Esophagus muscularis mucosa (tissue), 4 donors: ENCODE measurements at regions not wholly inside any gene's neighbourhood (a gene's known extent, or its start where the extent isn't known, plus 50 kb on each side); places are given as distances from the start of the nearest gene placed in this dataset.

Source experiments
- DNase-seq: peaks from one replicate; pipeline ENCODE4 v3.0.0-alpha.2; 2017; ENCODE audit errors: extremely low spot score
- H3K27ac ChIP-seq, 4 donors: fragments of 200-600 bp; sonication (generic); replicated peaks in 1 of 4; 1 replicate in 3 of 4; 2 replicates in 1 of 4; pipeline ENCODE4 v1.5.1; 2016 to 2019; ENCODE audit warnings: mild to moderate bottlenecking in 1 of 4
- H3K27me3 ChIP-seq, 4 donors: fragments of 200-600 bp; sonication (generic); one replicate each; pipeline versions ENCODE4 v1.5.1 to v1.6.0; 2016 to 2019
- H3K36me3 ChIP-seq, 4 donors: fragments of 200-600 bp; sonication (generic); one replicate each; pipeline ENCODE4 v1.5.1; 2016 to 2019
- H3K4me1 ChIP-seq, 4 donors: fragments of 200-600 bp; sonication (generic); one replicate each; pipeline ENCODE4 v1.5.1; 2016 to 2019
- H3K4me3 ChIP-seq, 4 donors: fragments of 200-600 bp; sonication (generic); 1 replicate in 2 of 4; 2 replicates in 2 of 4; pipeline ENCODE4 v1.5.1; 2016 to 2019; ENCODE audit warnings: mild to moderate bottlenecking in 4 of 4, moderate library complexity in 1 of 4
- H3K9me3 ChIP-seq, 4 donors: fragments of 200-600 bp; sonication (generic); 1 replicate in 3 of 4; 2 replicates in 1 of 4; pipeline ENCODE4 v1.5.1; 2016 to 2019
- EP300 ChIP-seq: sonication (generic); formaldehyde crosslinking; IDR thresholded peaks from one replicate; pipeline ENCODE4 v1.6.1; 2017; ENCODE audit warnings: antibody characterized with exemption
- POLR2A ChIP-seq: fragments of 450-650 bp; IDR thresholded peaks from one replicate; pipeline ENCODE4 v1.6.1; 2017; ENCODE audit warnings: antibody characterized with exemption, moderate library complexity, mild to moderate bottlenecking, low read depth
- POLR2AphosphoS5 ChIP-seq, 2 donors: sonication (generic); formaldehyde crosslinking; IDR thresholded peaks; one replicate each; pipeline ENCODE4 v1.6.1; 2017; ENCODE audit warnings: antibody characterized with exemption in 2 of 2
- WGBS: methylation state at CpG from one replicate; pipeline ENCODE4 v1.1.5; 2018; 5-methylcytosine and 5-hydroxymethylcytosine counted together
- intact Hi-C: fragments of 100-400 bp; cut with DNase I; formaldehyde crosslinking; loops from one replicate; pipeline ENCODE4 v1.15.1; 2023
- TF ChIP-seq, protein P1 (sequence below), 3 experiments: fragments of 200-600 bp in 2 of 3; fragments of 450-650 bp in 1 of 3; sonication (generic) in 2 of 3; IDR thresholded peaks; one replicate each; pipeline ENCODE4 v1.5.1; 2017 to 2019; ENCODE audit warnings: antibody characterized with exemption in 3 of 3, mild to moderate bottlenecking in 2 of 3, moderate library complexity in 1 of 3

DNA sequence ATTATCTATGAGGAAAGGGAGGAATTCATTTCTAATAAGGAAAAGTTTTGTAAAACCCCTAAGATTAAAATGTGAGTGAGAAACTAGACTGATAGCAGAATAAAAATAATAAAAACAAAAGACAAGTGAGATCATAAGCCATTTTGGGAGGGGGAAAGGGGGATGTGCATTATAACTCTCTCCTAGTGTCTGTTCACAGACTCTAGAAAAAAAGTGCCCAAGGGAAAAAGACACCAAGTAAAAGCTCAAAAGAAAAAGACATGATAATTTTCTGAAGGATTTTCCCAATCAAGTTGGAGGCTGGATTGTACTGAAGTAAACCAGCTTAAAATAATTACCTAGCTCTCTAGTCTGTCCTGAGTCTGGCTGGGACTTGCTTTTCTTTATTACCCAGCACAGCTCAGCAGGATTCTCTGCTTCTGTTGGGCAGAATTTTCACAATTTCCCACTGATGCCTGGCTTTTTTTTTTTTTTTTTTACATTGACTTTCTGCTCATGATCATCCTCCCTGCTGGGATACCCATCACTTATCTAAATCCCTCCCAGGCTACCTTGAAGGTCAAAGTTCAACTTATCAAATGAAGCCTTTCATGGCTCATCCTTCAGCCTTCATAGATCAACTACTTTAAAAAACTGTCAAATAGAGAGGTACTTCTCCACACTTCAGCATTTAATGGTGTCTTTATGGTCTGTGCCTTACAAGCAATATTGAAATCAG, 124.2 kb upstream of the KCNJ16 start:
- TF ChIP-seq EP300 = no peak
- TF ChIP-seq POLR2A = no peak
- TF ChIP-seq POLR2AphosphoS5 (IDR thresholded peaks at IDR 0.05) = no peak
- TF ChIP-seq, protein P1, sequence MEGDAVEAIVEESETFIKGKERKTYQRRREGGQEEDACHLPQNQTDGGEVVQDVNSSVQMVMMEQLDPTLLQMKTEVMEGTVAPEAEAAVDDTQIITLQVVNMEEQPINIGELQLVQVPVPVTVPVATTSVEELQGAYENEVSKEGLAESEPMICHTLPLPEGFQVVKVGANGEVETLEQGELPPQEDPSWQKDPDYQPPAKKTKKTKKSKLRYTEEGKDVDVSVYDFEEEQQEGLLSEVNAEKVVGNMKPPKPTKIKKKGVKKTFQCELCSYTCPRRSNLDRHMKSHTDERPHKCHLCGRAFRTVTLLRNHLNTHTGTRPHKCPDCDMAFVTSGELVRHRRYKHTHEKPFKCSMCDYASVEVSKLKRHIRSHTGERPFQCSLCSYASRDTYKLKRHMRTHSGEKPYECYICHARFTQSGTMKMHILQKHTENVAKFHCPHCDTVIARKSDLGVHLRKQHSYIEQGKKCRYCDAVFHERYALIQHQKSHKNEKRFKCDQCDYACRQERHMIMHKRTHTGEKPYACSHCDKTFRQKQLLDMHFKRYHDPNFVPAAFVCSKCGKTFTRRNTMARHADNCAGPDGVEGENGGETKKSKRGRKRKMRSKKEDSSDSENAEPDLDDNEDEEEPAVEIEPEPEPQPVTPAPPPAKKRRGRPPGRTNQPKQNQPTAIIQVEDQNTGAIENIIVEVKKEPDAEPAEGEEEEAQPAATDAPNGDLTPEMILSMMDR (IDR thresholded peaks at IDR 0.05) = no peak
- Histone ChIP-seq H3K27ac (no peak overlapping the region), H3K9me3 (no peaks in the 10 kb centered on the region), H3K27me3 (no peaks in the 10 kb centered on the region), H3K4me3 (no peak overlapping the region), H3K36me3 (no peaks in the 10 kb centered on the region), H3K4me1 (peaks cover 4 to 11% (median 6%) of the 10 kb centered on the region in 4 donors)
- DNase-seq = no peak
- intact Hi-C loops = no loop called here

DNA sequence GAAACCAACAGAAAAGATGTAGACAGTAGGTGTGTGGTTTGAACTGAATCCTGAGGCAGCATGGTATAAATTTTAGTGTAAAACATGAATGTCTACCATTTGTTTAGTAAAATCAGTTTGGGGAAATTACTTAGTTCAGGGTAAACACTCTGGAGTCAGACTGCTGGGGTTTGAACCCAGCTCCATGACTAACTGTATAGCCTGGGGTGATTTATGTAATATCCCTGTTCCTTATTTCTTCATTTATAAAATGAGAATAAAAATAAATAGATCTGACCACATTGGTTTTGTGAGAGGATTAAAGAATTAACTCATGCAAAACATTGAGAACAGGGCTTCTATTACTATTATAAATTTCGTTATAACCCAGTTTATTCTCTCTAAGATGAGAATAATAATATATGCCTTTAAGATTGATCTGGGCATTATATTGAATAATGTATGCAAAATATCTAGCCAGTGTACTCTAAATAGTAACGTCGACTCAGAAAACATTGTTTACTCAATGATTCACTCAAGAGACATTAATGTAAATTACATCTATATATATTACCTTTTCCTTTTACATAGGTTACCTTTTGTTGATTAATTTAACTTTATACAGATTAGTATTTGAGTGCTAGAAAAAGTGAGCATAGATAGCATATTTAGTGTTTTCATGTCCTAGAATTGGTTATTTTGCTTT, 120.6 kb upstream of the KCNJ16 start:
- TF ChIP-seq, protein P1 (IDR thresholded peaks at IDR 0.05) = no peak
- no peak for DNase-seq
- 75% methylated on average over 3 of the region's 3 CpGs for WGBS
- Histone ChIP-seq H3K27ac (no peak overlapping the region), H3K9me3 (no peaks in the 10 kb centered on the region), H3K4me3 (no peak overlapping the region), H3K27me3 (no peaks in the 10 kb centered on the region), H3K4me1 (peaks cover 0 to 9% (median 7%) of the 10 kb centered on the region in 4 donors), H3K36me3 (no peaks in the 10 kb centered on the region)
- intact Hi-C loops = no loop called here

DNA sequence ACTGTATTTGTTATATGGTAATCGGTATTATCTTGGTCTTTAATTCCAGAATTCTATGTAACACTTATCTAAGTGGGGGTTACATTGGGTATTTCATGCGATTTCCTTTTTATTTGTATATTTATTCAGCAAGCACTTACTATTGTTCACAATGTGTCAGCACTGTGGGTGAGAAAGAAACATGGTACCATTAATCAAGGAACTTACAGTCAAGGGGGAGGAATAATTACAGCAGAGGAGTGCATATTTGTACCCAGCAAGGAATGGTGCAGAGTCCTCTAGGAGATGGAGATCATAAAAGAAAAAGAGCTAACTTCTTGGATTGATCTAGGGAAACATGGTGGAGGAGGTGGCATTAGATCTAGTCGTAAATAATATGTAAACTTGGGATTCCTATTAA, 117.0 kb upstream of the KCNJ16 start:
- no peaks in the 10 kb centered on the region for H3K9me3 ChIP-seq
- 76% methylated on average over 3 of the region's 3 CpGs for WGBS
- H3K4me3 ChIP-seq = no peak overlapping the region
- peaks cover 10 to 32% (median 28%) of the 10 kb centered on the region in 4 donors for H3K4me1 ChIP-seq
- H3K27ac ChIP-seq = no peak overlapping the region
- TF ChIP-seq, protein P1 (IDR thresholded peaks at IDR 0.05) = no peak
- TF ChIP-seq POLR2AphosphoS5 (IDR thresholded peaks at IDR 0.05) = no peak
- TF ChIP-seq EP300 = no peak
- TF ChIP-seq POLR2A = no peak
- no peak for DNase-seq
- no peaks in the 10 kb centered on the region for H3K27me3 ChIP-seq
- no peaks in the 10 kb centered on the region for H3K36me3 ChIP-seq
- intact Hi-C loops = no loop called here

DNA sequence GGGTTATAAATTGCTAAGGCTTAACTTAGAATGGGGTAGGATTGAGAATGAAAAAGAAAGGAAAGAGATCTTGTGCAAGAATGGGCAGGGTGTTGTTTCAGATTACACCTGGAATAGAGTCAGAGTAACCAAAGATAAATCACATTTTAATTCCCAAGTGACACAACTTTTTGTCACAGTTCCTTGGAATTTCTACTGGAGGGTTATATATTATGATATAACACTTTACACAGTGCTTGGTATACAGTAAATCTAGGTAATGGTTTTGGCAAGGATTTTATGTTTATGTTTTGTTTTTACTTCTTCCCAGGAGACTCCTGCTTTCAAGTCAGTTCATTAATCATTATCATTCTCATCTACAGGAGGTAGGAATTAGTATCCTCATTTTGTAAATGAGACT, 115.7 kb upstream of the KCNJ16 start:
- no peak for DNase-seq
- H3K27me3 ChIP-seq = no peaks in the 10 kb centered on the region
- H3K27ac ChIP-seq = no peak overlapping the region
- H3K9me3 ChIP-seq = no peaks in the 10 kb centered on the region
- no peaks in the 10 kb centered on the region for H3K36me3 ChIP-seq
- intact Hi-C loops = no loop called here
- H3K4me1 ChIP-seq = peaks cover 10 to 32% (median 28%) of the 10 kb centered on the region in 4 donors
- no peak overlapping the region for H3K4me3 ChIP-seq
- TF ChIP-seq EP300 (no peak), POLR2AphosphoS5 (IDR thresholded peaks at IDR 0.05) (no peak), POLR2A (no peak)
- TF ChIP-seq, protein P1 (IDR thresholded peaks at IDR 0.05) = no peak
